Spleen (tissue), 7 donors: ENCODE measurements at regions not wholly inside any gene's neighbourhood (a gene's known extent, or its start where the extent isn't known, plus 50 kb on each side); places are given as distances from the start of the nearest gene placed in this dataset.

Experiments used
- CTCF ChIP-seq, 11 experiments: fragments of 200-600 bp in 7 of 11; fragments of 450-650 bp in 4 of 11; sonication (generic) in 4 of 11; IDR thresholded peaks in 8 of 11; conservative IDR thresholded peaks in 3 of 11; 1 replicate in 7 of 11; 2 replicates in 4 of 11; pipeline versions ENCODE4 v1.4.0 to v1.8.0; 2016 to 2021; ENCODE audit warnings: antibody characterized with exemption in 11 of 11, inconsistent platforms in 4 of 11, mild to moderate bottlenecking in 1 of 11
- POLR2A ChIP-seq, 3 donors: fragments of 450-650 bp; IDR thresholded peaks; one replicate each; pipeline ENCODE4 v1.5.1; 2017; ENCODE audit warnings: antibody characterized with exemption in 3 of 3, mild to moderate bottlenecking in 1 of 3
- POLR2AphosphoS5 ChIP-seq, 3 donors: sonication (generic); formaldehyde crosslinking; IDR thresholded peaks; one replicate each; pipeline ENCODE4 v1.5.1; 2017; ENCODE audit warnings: antibody characterized with exemption in 3 of 3
- donor health status: DM: no; HTN: no; CAD: no; lungs with moderate emphysema.
- donor health status: DM: no; HTN: no; CAD: no.
- donor health status: DM: no; HTN: no; CAD: no.

DNA sequence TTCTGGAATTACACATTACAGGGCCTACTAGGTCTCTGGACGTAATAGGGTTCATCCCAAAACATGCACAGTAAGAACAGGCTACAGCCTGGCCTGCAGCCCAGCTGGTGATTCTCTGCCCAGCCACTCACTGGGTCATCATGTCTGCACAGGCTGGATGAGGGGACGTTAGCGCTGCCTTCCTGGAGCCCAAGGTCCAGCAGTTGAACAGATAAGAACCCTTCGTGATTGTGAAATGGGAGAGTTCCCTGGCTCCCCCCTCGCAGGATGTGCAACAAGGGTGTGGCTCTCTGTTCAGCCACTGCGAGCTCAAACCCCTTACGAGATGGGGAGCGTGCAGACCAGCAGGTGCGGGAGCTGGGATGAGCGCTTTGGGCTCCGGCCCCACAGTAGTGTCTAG is 200.0 kb upstream of the CDH5 start:
- TF ChIP-seq CTCF (IDR thresholded peaks at IDR 0.05 in 8 of 11, conservative IDR thresholded peaks at IDR 0.05 in 3 of 11), result no peak
- TF ChIP-seq POLR2A (IDR thresholded peaks at IDR 0.05), result no peak
- no peak for TF ChIP-seq POLR2AphosphoS5 (IDR thresholded peaks at IDR 0.05)
